GM13976 (cell line): ENCODE measurements at regions not wholly inside any gene's neighbourhood (a gene's known extent, or its start where the extent isn't known, plus 50 kb on each side); places are given as distances from the start of the nearest gene placed in this dataset.

ENCODE experiments used
- DNase-seq: peaks from one replicate; pipeline ENCODE4 v3.0.0; 2012; ENCODE audit warnings: low spot score
- in situ Hi-C: fragments of 300-500 bp; cut with MboI; formaldehyde crosslinking; loops from one replicate; pipeline ENCODE4 v1.12.0; 2022; ENCODE audit warnings: low sequenced_read_pairs, mixed read lengths, inconsistent platforms; ENCODE audit not compliant: unreplicated experiment
- TF ChIP-seq, protein P1 (sequence below): IDR thresholded peaks from 2 replicates; pipeline ENCODE4 v1.5.1; 2012; ENCODE audit warnings: borderline replicate concordance, mild to moderate bottlenecking; ENCODE audit not compliant: insufficient read depth; ENCODE audit errors: extremely low read depth, missing control alignments, control extremely low read depth

DNA sequence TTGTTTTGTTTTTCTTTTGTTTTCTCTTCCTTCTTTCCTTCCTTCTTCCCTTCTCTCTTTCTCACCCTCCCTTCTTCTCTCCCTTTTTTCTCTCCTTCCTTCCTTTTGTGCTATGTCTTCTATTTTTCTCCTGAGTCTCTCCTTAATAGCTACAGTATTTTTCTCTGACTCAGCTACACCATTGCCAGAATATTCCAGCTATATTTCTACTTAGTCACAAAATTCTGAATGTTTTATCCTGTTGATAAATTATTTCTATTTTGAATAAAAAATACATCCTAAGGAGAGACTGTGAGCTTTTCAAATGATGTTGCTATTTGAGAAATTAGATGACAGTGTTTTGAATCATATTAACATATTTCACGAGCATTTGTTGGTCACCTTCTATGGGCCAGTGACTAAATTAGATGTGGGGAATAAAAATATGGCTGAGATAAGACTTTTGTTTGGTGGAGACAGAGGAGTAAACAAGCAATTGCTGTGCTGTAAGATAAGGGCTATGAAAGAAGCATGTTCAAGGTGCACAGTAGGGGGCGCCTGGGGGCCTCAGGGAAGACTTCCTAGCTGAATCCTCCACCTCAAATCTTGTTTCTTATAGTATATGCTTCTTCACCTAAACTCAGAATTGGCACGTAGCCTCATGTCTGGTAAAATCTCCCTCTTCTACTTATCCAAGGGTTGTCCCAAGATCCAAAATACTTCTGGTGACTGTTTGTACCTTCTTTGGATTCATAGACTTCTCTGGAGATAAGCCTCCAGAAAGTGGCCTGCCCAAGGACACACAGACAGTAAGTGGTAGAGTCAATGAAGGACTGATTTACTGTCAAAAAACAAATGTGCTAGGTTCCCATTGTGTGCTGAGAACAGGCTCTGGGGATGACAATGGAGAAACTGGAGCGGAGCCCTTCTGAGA, 115.5 kb upstream of the CREB5 start:
- no peak for DNase-seq
- TF ChIP-seq, protein P1, sequence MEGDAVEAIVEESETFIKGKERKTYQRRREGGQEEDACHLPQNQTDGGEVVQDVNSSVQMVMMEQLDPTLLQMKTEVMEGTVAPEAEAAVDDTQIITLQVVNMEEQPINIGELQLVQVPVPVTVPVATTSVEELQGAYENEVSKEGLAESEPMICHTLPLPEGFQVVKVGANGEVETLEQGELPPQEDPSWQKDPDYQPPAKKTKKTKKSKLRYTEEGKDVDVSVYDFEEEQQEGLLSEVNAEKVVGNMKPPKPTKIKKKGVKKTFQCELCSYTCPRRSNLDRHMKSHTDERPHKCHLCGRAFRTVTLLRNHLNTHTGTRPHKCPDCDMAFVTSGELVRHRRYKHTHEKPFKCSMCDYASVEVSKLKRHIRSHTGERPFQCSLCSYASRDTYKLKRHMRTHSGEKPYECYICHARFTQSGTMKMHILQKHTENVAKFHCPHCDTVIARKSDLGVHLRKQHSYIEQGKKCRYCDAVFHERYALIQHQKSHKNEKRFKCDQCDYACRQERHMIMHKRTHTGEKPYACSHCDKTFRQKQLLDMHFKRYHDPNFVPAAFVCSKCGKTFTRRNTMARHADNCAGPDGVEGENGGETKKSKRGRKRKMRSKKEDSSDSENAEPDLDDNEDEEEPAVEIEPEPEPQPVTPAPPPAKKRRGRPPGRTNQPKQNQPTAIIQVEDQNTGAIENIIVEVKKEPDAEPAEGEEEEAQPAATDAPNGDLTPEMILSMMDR: peak; percentile 51
- in situ Hi-C loops: no loop called here

DNA sequence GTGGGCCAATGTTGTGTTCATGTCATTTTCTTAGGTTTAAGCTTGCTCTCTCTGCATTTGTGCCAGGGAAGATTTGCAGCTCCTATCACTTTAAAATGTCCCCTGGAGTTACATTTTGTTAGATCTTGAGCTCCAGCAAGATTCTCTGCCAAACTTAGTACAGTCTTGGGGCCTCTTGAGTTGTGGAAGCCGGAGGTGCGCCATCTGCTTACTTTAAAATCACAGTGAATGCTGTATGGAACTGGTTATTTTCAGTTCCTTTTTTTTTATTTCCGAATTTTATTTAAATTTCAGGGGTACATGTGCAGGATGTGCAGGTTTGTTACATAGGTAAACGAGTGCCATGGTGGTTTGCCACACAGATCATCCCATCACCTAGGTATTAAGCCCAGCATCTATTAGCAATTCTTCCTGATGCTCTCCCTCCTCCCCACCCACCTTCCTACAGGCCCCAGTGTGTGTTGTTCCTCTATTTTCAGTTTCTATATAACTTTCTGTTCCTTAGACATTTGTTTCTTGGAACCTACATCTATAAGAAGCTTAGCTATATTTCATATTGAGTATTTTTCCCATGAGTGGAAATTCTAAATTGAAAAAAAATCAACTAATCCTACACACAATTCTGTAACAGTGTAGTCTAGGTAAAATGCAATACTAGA, 114.4 kb upstream of the CREB5 start:
- DNase-seq: no peak
- TF ChIP-seq, protein P1: no peak
- in situ Hi-C loops: no loop called here

DNA sequence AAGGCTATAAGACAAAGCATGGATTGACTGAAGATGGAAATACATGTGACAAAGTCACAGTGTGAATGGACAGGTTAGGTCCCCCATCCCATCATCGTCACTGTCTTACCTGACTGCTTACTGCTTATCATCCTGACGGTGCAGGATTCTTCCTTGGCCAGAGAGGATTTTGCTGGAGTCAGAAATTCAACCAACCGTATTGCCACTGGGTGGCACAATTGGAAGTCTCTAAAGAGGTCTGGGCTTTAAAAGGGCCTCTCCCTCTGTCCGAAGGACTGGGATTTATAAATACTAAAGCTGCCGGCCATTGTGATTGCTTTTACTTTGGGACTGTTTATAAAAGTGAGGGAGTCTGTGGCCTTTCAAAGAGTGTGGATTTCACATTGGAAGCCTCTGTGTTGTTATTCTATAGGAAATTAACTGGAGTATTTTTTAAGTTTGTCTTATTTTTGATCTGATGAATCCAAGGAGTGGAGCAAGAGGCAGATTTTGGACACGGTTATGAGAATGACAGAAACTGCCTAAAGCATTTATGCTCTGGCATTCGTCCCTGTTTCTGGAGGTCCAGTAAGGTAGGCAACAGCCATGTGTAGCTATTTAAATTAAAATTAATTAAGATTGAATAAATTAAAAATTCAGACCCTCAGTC, 113.3 kb upstream of the CREB5 start:
- TF ChIP-seq, protein P1: no peak
- in situ Hi-C loops: no loop called here
- no peak for DNase-seq

DNA sequence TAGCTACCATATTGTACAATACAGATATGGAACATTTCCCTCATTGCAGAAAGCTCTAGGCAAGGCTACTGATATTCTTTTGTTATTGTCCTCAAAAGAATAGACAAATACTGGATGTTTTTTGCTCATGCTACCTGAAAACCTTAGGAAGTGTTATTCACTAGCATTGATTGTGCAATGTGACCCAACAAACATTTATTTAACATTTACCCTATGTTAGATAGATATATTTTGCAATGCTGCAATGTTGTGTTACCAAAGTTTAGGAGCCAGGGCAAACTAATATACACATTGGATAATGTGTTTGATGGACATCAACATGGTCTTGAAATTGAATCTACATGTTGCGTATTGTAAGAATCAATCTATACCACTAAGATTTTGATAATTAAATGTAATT, 112.8 kb upstream of the CREB5 start:
- TF ChIP-seq, protein P1: no peak
- in situ Hi-C loops: no loop called here
- DNase-seq: no peak

DNA sequence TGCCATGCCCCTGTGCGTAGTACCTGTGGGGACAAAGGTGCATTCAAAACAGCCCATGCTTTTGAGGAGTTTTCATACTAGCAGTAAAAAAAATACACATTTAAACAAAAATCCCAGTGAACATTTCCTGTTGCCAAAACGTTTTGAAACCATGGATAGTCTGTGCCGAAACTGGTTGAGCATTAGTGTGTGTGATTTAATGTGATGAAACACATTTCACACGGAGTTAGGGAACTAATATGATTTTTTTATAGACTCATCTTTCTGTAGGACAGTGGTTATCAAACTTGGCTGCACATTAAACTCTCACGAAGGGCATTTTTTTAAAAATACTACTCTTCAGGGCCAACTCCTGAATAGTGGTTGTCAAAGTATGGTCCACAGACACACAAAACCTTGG, 111.8 kb upstream of the CREB5 start:
- TF ChIP-seq, protein P1: no peak
- no peak for DNase-seq
- in situ Hi-C loops: no loop called here

DNA sequence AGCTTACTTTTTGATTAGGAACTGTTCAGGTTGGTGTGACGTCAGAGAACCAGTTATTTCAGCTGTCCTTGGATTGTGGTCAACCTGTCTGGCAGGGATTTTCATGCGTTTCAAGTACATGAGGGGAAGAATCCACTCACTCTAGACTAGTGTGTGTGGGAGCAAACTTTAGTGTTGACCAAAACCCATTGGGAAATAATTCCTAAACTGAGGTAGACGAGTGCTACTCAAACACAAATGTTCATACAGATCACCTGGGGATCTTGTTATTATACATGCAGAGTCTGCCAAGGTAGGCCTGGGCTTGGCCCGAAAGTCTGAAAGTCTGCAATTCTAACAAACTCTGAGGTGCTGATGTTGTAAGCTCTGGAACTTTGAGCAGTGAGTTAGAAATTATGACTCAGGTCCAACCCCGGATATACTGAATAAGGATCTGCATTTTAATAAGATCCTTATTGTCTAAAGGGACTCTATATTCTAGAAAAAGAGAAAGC, 111.1 kb upstream of the CREB5 start:
- no peak for DNase-seq
- in situ Hi-C loops: no loop called here

More for the DNA sequence above, 111.1 kb upstream of the CREB5 start:
- TF ChIP-seq, protein P1: no peak
